ENCODE measurements at regions not wholly inside any gene's neighbourhood (a gene's known extent, or its start where the extent isn't known, plus 50 kb on each side); places are given as distances from the start of the nearest gene placed in this dataset.
A peak's percentile ranks its signal among the peaks of the same experiment; 100 is the strongest.

- Histone ChIP-seq H4K20me1 (ENCODE audit: control insufficient read depth, insufficient read depth, low read depth, low read length) (no peaks in the 10 kb centered on the region), H3K27ac (ENCODE audit: low read depth, low read length) (no peak overlapping the region), H3K4me1 (ENCODE audit: control insufficient read depth, low read length) (peaks cover 20% of the 10 kb centered on the region), H3K79me2 (ENCODE audit: control insufficient read depth, low read length) (no peaks in the 10 kb centered on the region), H3K4me2 (ENCODE audit: low read length) (0 out of 2 replicates have a peak overlapping the region, but pooled peaks have one; percentile 12), H3K27me3 (ENCODE audit: control insufficient read depth, low read length) (peaks cover 28% of the 10 kb centered on the region), H3K9me3 (ENCODE audit: control insufficient read depth, insufficient read depth, low read length) (no peaks in the 10 kb centered on the region), H3K4me3 (ENCODE audit: low read length) (no peak overlapping the region), H3F3A (ENCODE audit: control insufficient read depth, insufficient read depth) (no peaks in the 10 kb centered on the region), H3K36me3 (ENCODE audit: control insufficient read depth, low read length) (no peaks in the 10 kb centered on the region), H3K9me2 (replicated peaks; ENCODE audit: control insufficient read depth, low read length) (no peaks in the 10 kb centered on the region)
- TF ChIP-seq CTCF (IDR thresholded peaks at IDR 0.05; ENCODE audit: low read depth, low read length, poor library complexity, severe bottlenecking): no peak
- TF ChIP-seq EZH2phosphoT487 (IDR thresholded peaks at IDR 0.05; ENCODE audit: borderline replicate concordance, low read length): no peak
Observed at GRCh38 chr13:99050983-99051488, 73.2 kb upstream of the DOCK9 start.

- no peak overlapping the region for H3K4me2 ChIP-seq (ENCODE audit: low read length)
- no peaks in the 10 kb centered on the region for H3K9me2 ChIP-seq (replicated peaks; ENCODE audit: control insufficient read depth, low read length)
- no peak for TF ChIP-seq EZH2phosphoT487 (IDR thresholded peaks at IDR 0.05; ENCODE audit: borderline replicate concordance, low read length)
- no peak for TF ChIP-seq CTCF (IDR thresholded peaks at IDR 0.05; ENCODE audit: low read depth, low read length, poor library complexity, severe bottlenecking)
- no peaks in the 10 kb centered on the region for H3K9me3 ChIP-seq (ENCODE audit: control insufficient read depth, insufficient read depth, low read length)
- no peaks in the 10 kb centered on the region for H4K20me1 ChIP-seq (ENCODE audit: control insufficient read depth, insufficient read depth, low read depth, low read length)
- H3K4me3 ChIP-seq (ENCODE audit: low read length): no peak overlapping the region
- no peak overlapping the region for H3K27ac ChIP-seq (ENCODE audit: low read depth, low read length)
- peaks cover 24% of the 10 kb centered on the region for H3K27me3 ChIP-seq (ENCODE audit: control insufficient read depth, low read length)
- peaks cover 12% of the 10 kb centered on the region for H3K4me1 ChIP-seq (ENCODE audit: control insufficient read depth, low read length)
- no peaks in the 10 kb centered on the region for H3K79me2 ChIP-seq (ENCODE audit: control insufficient read depth, low read length)
- no peaks in the 10 kb centered on the region for H3F3A ChIP-seq (ENCODE audit: control insufficient read depth, insufficient read depth)
- H3K36me3 ChIP-seq (ENCODE audit: control insufficient read depth, low read length): no peaks in the 10 kb centered on the region
Observed at GRCh38 chr13:99051768-99052455, 74.0 kb upstream of the DOCK9 start.

DNA sequence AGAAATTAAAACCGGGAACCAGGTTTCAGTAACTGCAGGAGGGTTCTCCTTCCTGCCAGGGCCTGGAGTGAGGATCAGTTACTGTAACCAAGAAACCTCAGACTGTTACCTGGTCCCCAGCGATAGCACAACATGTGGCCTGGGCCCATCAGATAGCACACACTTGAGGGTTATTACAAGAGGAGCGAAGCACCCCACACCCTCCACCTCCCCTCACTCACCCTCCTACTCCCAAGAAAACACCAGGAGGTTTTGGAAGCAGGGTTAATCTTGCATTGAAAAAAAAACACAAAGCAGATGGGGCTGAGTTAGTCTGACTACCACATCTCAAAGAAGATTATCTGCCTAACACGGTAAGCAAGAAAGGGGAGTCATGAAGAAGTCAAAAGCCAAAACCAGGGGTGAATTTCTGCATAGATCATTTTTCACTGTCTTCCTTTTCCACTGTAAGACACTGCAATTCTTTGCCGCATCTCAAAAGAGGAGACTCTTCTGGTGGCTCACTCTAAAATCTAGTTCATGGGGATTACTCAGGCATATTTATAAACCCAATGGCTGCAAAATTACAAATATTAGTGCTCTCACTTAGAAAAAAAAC lies 75.9 kb upstream of the DOCK9 start:
- H3K36me3 ChIP-seq (ENCODE audit: control insufficient read depth, low read length): no peaks in the 10 kb centered on the region
- H4K20me1 ChIP-seq (ENCODE audit: control insufficient read depth, insufficient read depth, low read depth, low read length): no peaks in the 10 kb centered on the region
- H3K4me3 ChIP-seq (ENCODE audit: low read length): no peak overlapping the region
- no peaks in the 10 kb centered on the region for H3K9me2 ChIP-seq (replicated peaks; ENCODE audit: control insufficient read depth, low read length)
- no peak overlapping the region for H3K4me2 ChIP-seq (ENCODE audit: low read length)
- H3K27me3 ChIP-seq (ENCODE audit: control insufficient read depth, low read length): peaks cover 27% of the 10 kb centered on the region
- H3K9me3 ChIP-seq (ENCODE audit: control insufficient read depth, insufficient read depth, low read length): no peaks in the 10 kb centered on the region
- peaks cover 12% of the 10 kb centered on the region for H3K4me1 ChIP-seq (ENCODE audit: control insufficient read depth, low read length)
- no peaks in the 10 kb centered on the region for H3K79me2 ChIP-seq (ENCODE audit: control insufficient read depth, low read length)
- no peak for TF ChIP-seq CTCF (IDR thresholded peaks at IDR 0.05; ENCODE audit: low read depth, low read length, poor library complexity, severe bottlenecking)
- TF ChIP-seq EZH2phosphoT487 (IDR thresholded peaks at IDR 0.05; ENCODE audit: borderline replicate concordance, low read length): no peak
- H3F3A ChIP-seq (ENCODE audit: control insufficient read depth, insufficient read depth): no peaks in the 10 kb centered on the region
- no peak overlapping the region for H3K27ac ChIP-seq (ENCODE audit: low read depth, low read length)
